CD4-positive, alpha-beta T cell treated with Interleukin-4 for 1 hour (primary cell): ENCODE measurements at regions not wholly inside any gene's neighbourhood (a gene's known extent, or its start where the extent isn't known, plus 50 kb on each side); places are given as distances from the start of the nearest gene placed in this dataset.
"Not testable (repeated sequence)": the region's sequence is repeated elsewhere in the genome, so short reads cannot be mapped to it uniquely, and the experiment has no call there.

Source experiments
- DNase-seq, 2 donors: peaks; one replicate each; pipeline ENCODE4 v3.0.0-alpha.2; 2020 to 2022

DNA sequence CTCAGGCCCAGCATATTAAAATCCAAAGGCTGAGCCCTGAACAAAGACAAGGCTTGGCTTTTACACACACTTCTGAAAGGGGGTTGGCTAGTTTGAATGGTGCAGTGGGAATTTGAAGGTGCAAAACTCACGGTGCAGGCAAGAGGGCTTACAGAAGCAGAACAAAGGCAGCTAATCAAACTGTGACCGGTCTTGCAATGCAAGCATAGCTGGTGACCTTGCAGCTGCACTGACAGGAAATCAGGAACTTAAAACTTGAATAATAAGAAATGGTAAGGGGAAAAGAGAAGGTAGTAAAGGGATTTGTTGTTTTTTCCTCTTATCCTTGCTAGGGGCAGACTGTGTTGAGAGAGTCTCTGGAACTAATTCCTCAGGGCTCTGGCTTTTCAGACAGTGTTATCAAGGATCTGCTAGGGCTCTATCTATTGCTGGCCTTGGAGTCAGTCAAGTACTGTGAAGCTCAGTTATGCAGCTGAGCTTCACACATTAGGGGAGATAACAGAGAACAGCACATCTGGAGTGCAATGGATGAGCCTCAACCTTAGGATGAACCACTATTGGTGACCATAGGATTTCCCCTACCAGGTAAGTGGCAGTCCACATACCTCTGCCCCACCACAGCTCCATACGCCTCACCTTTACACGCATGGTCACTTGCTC is 97.6 kb downstream of the PPIAL4G start:
- DNase-seq: no peak

DNA sequence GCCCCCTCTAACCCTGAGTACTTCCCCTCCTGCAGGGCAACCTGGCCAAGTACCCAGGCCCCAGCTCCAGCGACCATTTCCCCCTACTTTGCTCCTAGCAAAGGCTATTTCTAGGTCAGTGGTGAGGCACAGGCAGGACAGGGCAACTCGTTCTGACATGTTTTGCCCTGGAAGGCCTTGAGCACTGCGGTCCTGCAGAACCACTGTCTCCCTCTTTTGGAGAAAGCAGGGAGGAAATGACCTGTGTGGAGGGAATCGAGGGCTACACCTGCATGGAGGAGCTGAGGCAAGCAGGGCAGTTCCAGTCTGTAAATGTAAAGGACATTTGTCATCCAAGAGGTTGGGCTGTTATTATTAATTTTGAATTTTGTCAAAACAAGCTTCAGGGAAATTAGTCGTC is 99.1 kb downstream of the PPIAL4G start:
- no peak for DNase-seq

DNA sequence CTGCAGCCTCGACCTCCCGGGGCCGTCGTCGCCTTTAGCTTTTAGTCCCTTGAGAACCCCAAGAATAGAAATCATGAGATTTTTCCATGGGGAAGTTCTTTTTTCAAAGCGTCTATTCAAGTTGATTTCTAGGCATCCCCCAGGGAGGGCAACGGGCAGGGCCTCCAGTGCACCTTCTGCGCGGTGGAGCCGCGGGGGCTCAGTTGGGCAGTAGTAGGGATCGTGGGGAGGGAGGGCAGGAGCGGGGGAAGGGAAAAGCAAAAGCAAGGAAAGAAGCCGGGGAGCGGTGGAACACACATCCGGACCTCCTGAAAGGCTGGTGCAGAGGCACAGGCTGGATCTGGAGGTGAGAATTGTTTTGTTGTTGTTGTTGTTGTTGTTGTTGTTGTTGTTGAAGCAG is 103.4 kb downstream of the PPIAL4G start:
- no peak for DNase-seq

DNA sequence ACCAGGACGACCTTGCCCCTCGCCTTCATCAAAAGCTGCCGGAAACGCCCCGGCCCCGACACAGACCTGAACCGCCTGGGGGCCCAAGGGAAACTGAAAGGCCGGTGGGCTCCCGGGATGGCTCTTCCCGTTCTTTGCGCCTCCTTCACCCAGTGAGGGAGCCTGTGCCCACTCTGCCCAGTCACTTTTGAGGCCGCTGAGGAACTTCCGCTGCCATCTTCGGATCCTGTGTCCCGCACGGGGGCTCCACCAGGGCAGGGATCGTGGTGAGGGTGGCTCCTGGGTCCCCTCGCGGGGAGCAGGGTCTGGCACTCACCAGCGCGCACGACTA is 104.0 kb downstream of the PPIAL4G start:
- DNase-seq: no peak

DNA sequence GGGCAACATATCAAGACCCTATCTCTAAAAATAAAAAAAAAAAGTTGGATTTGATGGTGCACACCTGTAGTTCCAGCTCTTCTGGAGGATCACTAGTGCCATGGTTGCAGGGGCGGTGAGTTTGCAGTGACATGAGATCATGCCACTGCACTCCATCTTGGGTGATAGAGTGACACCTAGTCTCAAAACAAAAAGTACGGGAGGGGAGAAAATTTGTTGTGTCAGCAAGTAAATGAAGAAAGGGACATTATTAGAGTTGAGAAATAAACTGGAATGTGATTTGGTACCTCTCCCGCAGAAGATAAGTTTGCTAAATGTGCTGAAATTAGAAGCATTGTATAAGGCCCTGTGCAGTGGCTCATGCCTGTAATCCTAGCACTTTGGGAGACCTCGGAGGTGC is 105.1 kb downstream of the PPIAL4G start:
- DNase-seq: not testable (repeated sequence)

DNA sequence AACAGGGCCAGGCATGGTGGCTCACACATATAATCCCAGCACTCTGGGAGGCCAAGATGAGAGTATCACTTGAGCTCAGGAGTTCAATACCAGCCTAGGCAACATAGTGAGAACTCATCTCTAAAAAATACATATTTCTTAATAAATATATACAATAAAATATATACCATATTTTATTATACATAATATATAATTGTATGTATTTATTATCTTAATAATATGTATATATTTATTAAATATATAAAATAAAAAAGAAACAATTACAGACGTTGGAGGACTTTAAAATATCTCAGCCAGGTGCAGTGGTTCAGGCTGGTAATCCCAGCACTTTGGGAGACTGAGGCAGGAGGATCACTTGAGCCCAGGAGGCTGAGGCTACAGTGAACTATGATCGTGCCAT is 106.1 kb downstream of the PPIAL4G start:
- DNase-seq: not testable (repeated sequence)

DNA sequence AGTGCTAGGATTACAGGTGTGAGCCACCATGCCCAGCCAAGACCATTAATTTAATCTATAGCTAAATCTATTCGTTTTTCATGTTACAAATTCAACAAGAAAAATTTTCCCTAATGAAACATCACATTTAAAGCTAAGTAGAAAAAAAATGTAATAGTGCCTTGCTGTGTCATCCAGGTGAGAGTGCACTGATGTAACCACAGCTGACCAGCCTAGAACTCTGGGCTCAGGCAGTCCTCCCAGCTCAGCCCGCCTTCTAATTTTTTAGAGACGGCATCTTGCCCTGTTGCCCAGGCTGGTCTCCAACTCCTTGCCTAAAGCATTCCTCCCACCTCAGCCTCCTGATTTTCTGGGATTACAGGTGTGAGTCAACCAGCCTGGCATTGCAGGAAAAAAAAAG is 109.0 kb downstream of the PPIAL4G start:
- no peak for DNase-seq

DNA sequence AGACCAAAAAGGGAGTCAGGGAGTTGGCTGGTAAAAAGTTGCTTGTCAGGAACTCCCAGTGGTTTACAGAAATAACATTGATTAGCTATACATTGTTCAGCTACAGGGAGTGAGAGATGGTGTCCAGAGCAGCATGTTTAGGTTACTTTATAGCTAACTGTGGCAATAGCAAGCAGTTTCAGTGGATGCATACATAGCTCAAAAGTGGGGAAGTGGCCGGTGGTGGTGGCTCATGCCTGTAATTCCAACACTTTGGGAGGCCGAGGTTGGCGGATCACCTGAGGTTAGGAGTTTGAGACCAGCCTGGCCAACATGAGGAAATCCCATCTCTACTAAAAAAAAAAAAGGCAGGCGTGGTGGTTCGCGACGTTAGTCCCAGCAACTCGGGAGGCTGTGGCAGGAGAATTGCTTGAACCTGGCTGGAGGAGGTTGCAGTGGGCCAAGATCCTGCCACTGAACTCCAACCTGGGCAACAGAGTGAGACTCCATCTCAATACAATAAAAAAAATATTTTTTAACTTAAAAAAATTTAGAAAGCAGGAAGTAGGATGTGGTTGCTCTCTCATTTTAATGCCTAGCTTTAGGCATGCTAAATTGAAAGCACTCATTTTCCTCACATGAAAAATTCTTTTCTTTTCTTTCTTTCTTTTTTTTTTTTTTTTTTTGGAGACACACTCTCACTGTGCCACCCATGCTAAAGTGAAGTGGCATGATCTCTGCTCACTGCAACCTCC is 109.7 kb downstream of the PPIAL4G start:
- DNase-seq: peak in 1 of 2 donors; percentile 48

DNA sequence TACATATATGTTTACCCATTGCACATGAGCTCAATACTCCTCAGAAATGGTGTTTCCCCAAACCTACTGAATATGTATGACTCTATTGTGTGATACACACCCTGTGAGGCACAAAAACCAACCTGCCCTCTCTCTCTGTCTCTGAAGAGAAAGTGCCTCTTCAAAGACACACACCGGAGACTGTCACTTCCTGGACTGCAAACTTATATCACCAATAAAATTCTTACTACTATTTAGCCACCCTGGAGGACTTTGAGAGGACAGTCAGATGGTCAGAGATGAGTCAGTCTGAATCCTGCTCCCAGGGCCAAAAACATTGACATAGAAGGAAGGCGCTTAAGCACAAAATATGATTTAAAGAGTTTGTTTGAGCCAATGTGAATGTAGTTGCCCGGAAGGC is 110.4 kb downstream of the PPIAL4G start:
- peak; percentile 69 to 84 for DNase-seq

DNA sequence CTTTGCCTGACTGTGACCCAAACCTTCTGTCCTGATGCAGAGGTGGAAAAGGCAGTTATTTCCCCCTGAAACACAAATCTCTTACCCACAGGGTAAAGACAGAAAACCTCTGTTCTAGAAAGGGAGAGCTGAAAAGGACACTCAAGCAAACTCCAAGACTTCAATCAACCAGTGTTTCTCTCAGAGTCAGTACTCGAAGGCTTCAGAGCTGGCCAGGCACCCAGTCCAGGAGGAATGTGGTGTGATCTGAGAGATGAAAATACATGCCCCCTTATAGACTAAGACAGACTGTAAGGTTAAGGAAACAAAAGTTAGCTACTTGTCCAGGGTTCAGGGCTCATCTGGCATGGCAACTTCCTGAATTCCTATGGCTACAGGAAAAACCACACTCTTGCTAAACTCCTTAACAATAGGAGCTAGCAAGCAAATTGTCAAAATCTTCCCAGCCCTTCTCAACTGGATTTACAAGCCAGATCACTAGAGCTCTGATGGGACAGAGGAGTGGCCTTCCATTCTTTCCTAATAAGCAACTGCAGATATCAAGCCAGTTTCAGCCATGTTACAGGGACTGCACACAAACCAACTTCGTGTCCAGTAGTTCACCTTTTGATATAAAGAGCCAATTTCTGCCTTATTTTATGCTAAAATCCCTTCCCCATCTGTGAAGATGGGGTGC is 110.9 kb downstream of the PPIAL4G start:
- not testable (repeated sequence) for DNase-seq

DNA sequence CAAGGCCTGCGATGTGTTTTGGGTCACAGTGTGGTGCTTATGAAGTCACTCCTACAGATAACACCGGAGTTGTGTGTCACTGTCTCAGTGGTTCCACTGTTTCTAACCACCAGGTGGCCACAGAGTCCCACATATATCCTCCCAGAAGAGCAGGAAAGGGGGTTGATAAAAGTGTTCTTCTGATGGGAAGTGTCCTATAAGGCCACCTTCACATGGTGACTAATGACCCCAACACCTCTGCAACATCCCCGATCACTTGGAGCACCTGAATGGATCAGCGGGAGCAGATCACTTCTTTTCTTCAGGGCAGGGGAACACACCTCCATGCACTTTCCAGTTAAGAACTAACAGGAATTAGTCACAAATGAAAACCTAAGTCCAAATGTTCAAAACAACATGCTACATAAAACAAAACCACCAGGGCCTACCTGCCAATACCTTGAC is 111.5 kb downstream of the PPIAL4G start:
- peak; percentile 85 to 86 for DNase-seq

DNA sequence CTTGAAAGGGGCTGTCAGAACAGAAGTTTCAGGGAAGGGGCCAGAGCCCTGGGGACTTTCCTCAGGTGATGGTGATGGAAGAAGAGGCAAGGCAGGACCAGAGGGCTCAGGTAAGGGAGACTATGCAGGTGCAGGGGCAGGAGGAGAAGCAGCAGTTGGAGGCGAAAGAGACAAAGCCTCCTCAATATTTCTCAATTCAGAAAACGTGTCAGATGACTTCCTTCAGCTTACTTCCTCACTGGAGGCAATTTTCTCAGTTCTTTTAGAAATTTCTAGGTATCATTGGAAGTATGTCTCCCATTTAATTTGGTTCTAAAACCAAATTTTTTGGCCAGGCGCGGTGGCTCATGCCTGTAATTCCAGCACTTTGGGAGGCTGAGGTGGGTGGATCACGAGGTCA is 112.4 kb downstream of the PPIAL4G start:
- not testable (repeated sequence) for DNase-seq

DNA sequence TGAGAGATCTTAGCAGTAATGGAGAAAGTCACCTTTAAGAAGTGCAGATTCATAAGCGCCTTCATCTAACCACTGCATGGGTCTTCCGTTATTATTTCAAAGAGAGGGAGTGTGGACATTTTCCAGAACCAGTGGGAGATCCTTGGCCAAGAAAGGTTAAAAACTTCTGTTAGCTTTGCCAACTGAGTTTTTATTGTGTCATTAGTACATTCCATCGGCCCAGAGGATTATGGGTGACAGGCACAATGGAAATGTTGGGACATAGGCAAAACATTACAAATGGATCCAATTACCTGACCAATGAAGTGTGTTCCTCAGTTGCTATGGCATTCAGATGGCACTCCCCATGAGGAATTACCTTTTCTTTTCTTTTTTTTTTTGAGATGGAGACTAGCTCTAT is 115.5 kb downstream of the PPIAL4G start:
- no peak for DNase-seq

DNA sequence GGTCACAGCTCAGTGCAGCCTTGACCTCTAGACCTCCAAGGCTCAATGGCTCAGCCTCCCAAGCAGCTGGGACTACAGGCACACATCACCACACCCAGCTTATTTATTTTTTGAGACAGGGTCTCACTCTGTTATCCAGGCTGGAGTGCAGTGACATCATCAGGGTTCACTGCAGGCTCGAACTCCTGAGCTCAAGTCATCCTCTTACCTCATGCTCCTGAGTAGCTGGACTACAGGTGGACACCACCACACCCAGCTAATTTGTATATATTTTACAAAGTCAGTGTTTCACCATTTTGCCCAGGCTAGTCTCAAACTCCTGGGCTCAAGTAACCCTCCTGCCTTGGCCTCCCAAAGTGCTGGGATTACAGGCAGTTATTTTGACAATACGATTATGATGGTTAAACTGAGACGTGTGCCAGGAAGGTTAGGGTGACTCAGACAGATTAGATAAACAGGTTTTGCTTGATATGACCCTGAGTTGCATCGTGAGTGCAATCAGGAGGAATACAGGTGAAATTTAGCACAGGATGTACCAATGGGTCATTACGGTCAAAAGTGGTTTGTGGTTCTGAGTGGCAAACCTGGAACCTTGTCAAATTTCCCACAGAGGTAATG is 116.9 kb downstream of the PPIAL4G start:
- DNase-seq: not testable (repeated sequence)

DNA sequence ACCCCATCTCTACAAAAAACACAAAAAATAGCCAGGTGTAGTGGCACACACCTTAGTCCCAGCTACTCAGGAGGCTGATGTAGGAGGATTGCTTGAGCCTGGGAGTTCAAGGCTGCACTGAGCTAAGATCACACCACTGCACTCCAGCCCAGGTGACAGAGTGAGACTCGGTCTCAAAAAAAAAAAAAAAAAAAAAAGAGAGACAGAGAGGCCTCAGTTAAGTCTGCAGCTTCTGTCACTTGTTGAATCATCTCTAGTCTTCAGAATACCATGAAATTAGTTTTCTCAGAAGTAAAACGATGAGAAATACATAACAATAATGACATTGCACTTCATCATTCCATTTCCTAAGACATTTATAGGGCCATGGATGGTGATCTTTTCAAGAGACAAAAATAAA is 118.0 kb downstream of the PPIAL4G start:
- not testable (repeated sequence) for DNase-seq

DNA sequence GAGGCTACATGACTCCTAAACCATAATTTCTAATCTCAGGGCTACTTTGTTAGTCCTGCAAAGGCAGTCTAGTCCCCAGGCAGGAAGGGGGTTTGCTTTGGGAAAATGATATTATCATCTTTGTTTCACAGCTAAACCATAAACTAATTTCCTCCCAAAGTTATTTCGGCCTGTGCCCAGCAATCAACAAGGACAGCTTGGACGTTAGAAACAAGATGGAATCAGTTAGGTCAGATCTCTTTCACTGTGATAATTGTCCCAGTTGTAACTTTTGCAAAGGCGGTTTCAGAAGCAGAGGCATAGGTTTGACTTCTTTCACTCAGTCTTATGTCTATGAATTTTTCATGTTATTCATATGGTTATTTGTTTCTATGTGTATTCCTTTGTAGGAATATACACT is 119.1 kb downstream of the PPIAL4G start:
- DNase-seq: not testable (repeated sequence)

DNA sequence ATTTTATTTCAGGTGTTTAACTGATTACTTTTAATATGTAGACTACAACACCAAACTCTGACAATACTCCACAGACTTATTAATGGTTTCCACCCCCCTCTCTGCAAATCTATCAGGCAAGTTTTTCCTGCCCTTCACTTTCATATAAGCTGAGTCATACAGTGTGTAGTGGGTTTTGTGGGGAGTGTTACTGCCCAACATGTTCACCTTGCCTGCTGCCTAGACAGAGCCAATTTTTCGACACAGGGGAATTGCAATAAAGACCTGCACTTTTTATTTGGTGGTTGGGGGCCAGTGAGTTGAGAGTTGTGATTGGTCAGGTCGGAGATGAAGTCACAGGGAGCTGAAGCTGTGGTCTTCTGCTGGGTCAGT is 119.7 kb downstream of the PPIAL4G start:
- peak in 1 of 2 donors; percentile 5 for DNase-seq

DNA sequence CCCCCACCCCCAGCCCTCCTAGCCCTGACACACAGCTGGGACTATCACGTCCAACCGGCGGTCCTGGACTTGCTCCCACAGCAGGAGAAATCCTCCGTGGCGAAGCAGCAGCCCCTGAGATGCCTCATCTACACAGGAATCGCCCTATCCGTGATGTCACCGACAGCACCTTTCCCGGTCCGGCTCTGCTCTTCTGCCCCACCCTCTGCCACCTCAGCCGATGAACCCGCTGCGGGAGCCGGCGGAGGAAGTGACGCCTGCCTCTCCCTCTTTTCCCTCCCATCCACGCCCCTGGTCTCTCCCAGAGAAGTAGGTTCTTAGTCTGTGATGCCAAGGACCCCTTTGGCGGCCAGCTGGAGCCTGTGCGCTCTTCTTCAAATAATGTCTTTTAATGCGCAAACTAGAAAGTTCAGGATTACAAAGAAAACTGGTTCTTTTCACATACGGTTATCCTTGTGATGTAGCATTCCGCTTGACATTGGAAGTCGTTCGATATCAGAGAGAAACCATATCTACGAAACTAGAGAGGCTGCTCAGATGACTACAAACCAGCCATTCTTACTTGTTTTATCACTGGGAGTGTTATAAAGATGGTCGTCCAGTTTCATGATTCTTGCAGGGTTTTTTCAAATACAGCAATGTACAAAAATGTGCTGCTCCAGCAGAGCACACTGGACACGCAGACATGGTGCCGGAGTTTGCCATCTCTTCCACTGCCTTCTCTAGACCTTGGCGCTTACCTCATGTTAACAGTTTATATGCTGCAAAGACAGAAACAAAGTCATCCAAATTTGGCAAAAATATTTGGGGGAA is 120.3 kb downstream of the PPIAL4G start:
- DNase-seq: peak in 1 of 2 donors; percentile 34

DNA sequence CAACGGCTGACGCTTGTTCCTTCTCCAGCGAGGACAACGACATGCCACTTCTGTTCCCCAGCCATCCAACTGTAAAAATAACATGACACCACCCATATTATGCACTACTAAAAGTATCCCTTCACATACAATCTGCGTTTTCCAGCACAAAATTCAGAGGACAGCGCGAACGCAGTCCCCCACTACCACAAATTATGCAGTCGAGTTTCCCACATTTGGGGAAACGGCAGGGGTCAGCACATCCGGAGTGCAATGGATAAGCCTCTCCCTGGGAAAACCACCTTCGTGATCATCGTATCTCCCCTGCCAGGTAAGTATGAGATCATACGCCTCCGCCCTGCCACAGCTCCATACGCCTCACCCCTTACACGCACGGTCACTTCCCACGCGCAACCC is 120.9 kb downstream of the PPIAL4G start:
- DNase-seq: peak in 1 of 2 donors; percentile 3

DNA sequence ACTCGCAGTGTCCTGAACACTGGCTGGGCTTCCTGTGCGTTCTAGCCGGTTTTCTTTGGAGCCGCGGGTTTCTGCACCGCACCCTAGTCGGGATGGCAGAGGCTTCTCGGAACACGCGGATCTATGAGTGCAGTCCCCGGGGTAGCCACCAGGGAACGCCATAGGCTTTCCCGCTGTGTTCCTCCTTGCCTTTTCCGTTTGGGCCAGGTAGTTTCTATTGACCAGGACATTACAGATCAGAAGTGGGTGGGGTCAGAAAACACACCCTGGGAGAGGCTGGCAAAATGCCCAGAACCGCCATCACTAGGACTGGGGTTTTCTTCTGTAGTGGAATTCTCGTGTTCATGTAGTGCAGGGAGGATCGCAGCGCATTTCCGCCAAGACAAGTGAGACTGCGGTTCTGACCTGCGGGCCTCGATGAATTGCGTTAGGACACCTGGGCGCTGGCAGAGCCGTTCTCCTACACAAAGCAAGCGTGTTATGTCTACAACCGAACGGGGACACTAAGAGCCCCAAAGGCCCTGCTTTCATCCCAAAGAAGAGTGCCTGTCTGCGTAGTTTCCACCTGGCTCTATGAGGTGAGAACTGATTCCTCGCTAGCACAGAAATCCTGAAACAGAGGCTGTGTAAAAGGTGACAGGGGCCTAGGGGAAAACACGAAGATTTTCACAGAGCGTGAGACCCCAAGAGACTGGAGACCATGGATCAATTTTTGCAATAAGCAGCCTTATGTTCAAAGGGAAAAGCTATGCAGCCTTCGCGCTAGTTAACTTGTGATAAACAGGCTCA is 121.5 kb downstream of the PPIAL4G start:
- peak; percentile 47 to 72 for DNase-seq

DNA sequence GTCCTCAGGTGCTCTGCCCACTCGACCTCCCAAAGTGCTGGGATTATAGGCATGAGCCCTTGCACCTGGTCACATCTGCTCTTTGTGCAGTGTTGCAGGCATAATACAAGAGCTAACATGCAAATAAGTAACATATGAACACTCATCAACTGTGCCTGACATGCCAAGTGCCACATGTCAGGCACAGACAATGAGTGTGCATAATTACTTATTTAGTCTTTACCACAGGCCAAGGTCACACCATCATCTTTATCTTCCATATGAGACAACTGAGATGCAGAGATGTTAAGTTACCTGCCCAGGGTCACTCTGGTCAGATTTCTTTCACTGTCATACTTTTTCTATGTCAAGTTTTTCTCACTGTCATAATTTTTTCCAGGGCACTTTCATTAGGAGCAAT is 126.1 kb downstream of the PPIAL4G start:
- no peak for DNase-seq

DNA sequence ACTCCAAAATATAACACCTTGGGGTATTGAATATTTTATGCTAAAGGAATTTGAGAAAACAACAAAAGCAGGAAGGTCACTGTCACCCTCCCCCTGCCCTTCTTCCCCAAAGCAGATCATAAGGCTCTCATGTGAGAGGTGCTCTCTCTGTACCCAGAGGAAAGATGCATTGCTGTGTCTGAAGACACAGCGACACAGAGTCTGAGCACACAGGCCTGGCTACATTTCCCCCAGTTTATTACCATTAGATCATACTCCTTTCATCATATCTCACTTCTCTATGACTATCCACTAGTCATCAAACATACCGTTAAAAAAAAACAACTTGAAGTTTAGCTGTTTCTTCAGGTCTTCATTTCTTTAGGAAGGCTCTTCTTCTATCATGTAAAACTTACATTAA is 127.1 kb downstream of the PPIAL4G start:
- DNase-seq: no peak
